ENCODE measurements at regions not wholly inside any gene's neighbourhood (a gene's known extent, or its start where the extent isn't known, plus 50 kb on each side); places are given as distances from the start of the nearest gene placed in this dataset.

DNA sequence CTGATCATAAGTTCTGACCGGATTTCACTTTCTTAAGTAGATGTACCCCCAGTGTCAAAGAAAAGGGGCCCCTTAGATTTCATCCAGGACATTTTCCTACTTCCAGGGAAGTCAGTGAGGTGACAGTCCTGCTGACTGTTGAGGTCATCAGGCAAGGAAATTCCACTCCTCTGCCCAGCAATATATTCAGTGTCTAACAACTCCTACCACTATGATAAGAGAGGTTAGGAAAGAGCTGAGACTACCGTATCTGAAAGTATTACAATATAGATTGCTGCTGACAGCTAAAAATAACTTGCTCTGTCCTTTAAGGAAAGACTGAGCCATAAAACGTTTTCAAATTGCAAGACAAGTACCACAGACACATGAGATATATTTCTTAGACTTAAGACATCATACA, 325.1 kb downstream of the EFNB2 start:
- no peaks in the 10 kb centered on the region for H3F3A ChIP-seq (ENCODE audit: insufficient read depth)
- no peaks in the 10 kb centered on the region for H4K20me1 ChIP-seq (ENCODE audit: insufficient read depth)
- H3K79me2 ChIP-seq (ENCODE audit: insufficient read depth) = no peaks in the 10 kb centered on the region
- H3K4me3 ChIP-seq = no peak overlapping the region
- H3K4me2 ChIP-seq (ENCODE audit: unreplicated experiment) = no peak overlapping the region
- no peaks in the 10 kb centered on the region for H3K9me2 ChIP-seq (ENCODE audit: insufficient read depth)
- no peaks in the 10 kb centered on the region for H3K27me3 ChIP-seq (replicated peaks; ENCODE audit: insufficient read depth)
- no peaks in the 10 kb centered on the region for H3K36me3 ChIP-seq (ENCODE audit: low read depth)
- H3K9ac ChIP-seq = no peak overlapping the region
- no peaks in the 10 kb centered on the region for H3K9me3 ChIP-seq (ENCODE audit: low read depth)
- no peak overlapping the region for H3K27ac ChIP-seq
- no peak overlapping the region for H2AFZ ChIP-seq
- DNase-seq = no peak
- H3K4me1 ChIP-seq (ENCODE audit: insufficient read depth) = no peaks in the 10 kb centered on the region
- in situ Hi-C loops (cut with MboI) = no loop called here
- no peak for TF ChIP-seq EZH2phosphoT487 (IDR thresholded peaks at IDR 0.05; ENCODE audit: insufficient read depth, low read depth)
- no peak for TF ChIP-seq EZH2 (IDR thresholded peaks at IDR 0.05; ENCODE audit: insufficient read depth, poor library complexity, severe bottlenecking)
- WGBS, 2 experiments (ENCODE audit: low coverage in 1 of 2, low lambda C conversion rate in 2 of 2, missing lambda C conversion rate in 2 of 2) = 46 to 57% methylated on average over 3 of the region's 3 CpGs

DNA sequence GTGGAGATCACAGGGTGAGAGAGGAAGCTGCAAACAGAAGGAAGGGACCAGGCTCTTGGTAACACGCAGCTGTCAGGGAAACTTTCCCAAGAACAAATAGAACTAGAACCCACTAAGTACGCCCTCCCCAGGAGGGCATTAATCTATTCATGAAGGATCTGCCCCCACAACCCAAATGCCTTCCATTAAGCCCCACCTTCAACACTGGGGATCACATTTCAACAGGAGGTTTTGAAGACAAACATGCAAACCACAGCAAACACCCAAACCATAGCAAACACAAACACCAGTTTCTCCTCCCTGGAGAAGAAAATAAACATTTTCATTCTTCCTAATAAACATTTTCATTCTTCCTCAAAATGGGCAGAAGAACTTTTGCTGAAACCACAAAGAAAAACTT, 329.6 kb downstream of the EFNB2 start:
- H3K27me3 ChIP-seq (replicated peaks; ENCODE audit: insufficient read depth) = no peaks in the 10 kb centered on the region
- H3K9ac ChIP-seq = no peak overlapping the region
- H2AFZ ChIP-seq = no peak overlapping the region
- in situ Hi-C loops (cut with MboI) = no loop called here
- WGBS, 2 experiments (ENCODE audit: low coverage in 1 of 2, low lambda C conversion rate in 2 of 2, missing lambda C conversion rate in 2 of 2) = 61 to 65% methylated on average over 2 of the region's 2 CpGs
- H3K9me3 ChIP-seq (ENCODE audit: low read depth) = no peaks in the 10 kb centered on the region
- 0 out of 2 replicates have a peak, but pooled peaks cover 3% of the 10 kb centered on the region for H3K9me2 ChIP-seq (ENCODE audit: insufficient read depth)
- no peaks in the 10 kb centered on the region for H3K4me1 ChIP-seq (ENCODE audit: insufficient read depth)
- no peaks in the 10 kb centered on the region for H3K79me2 ChIP-seq (ENCODE audit: insufficient read depth)
- H4K20me1 ChIP-seq (ENCODE audit: insufficient read depth) = no peaks in the 10 kb centered on the region
- no peak overlapping the region for H3K4me2 ChIP-seq (ENCODE audit: unreplicated experiment)
- H3K4me3 ChIP-seq = no peak overlapping the region
- TF ChIP-seq EZH2 (IDR thresholded peaks at IDR 0.05; ENCODE audit: insufficient read depth, poor library complexity, severe bottlenecking) (no peak), EZH2phosphoT487 (IDR thresholded peaks at IDR 0.05; ENCODE audit: insufficient read depth, low read depth) (no peak)
- H3K36me3 ChIP-seq (ENCODE audit: low read depth) = no peaks in the 10 kb centered on the region
- no peak for DNase-seq
- no peak overlapping the region for H3K27ac ChIP-seq
- H3F3A ChIP-seq (ENCODE audit: insufficient read depth) = no peaks in the 10 kb centered on the region

- 89 to 96% methylated on average over 1 of the region's 1 CpG for WGBS, 2 experiments (ENCODE audit: low coverage in 1 of 2, low lambda C conversion rate in 2 of 2, missing lambda C conversion rate in 2 of 2)
- in situ Hi-C loops (cut with MboI) = no loop called here
- Histone ChIP-seq H3K4me1 (ENCODE audit: insufficient read depth) (no peaks in the 10 kb centered on the region), H4K20me1 (ENCODE audit: insufficient read depth) (no peaks in the 10 kb centered on the region), H3F3A (ENCODE audit: insufficient read depth) (no peaks in the 10 kb centered on the region), H3K27ac (no peak overlapping the region), H2AFZ (no peak overlapping the region), H3K27me3 (replicated peaks; ENCODE audit: insufficient read depth) (no peaks in the 10 kb centered on the region), H3K9me2 (ENCODE audit: insufficient read depth) (no peaks in the 10 kb centered on the region), H3K4me2 (ENCODE audit: unreplicated experiment) (no peak overlapping the region), H3K79me2 (ENCODE audit: insufficient read depth) (no peaks in the 10 kb centered on the region), H3K4me3 (no peak overlapping the region), H3K9me3 (ENCODE audit: low read depth) (no peaks in the 10 kb centered on the region), H3K9ac (no peak overlapping the region), H3K36me3 (ENCODE audit: low read depth) (no peaks in the 10 kb centered on the region)
- DNase-seq = no peak
- TF ChIP-seq EZH2 (IDR thresholded peaks at IDR 0.05; ENCODE audit: insufficient read depth, poor library complexity, severe bottlenecking) (no peak), EZH2phosphoT487 (IDR thresholded peaks at IDR 0.05; ENCODE audit: insufficient read depth, low read depth) (no peak)
These were observed 338.0 kb downstream of the EFNB2 start for GRCh38 chr13:106197496-106197895.

- peaks cover 7% of the 10 kb centered on the region; the same call in 1 of the 2 replicates for H3F3A ChIP-seq (ENCODE audit: insufficient read depth)
- WGBS, 2 experiments (ENCODE audit: low coverage in 1 of 2, low lambda C conversion rate in 2 of 2, missing lambda C conversion rate in 2 of 2) = 74 to 76% methylated on average over 5 of the region's 5 CpGs
- no peak for TF ChIP-seq EZH2 (IDR thresholded peaks at IDR 0.05; ENCODE audit: insufficient read depth, poor library complexity, severe bottlenecking)
- no peak for TF ChIP-seq EZH2phosphoT487 (IDR thresholded peaks at IDR 0.05; ENCODE audit: insufficient read depth, low read depth)
- no peaks in the 10 kb centered on the region for H3K36me3 ChIP-seq (ENCODE audit: low read depth)
- H3K27me3 ChIP-seq (replicated peaks; ENCODE audit: insufficient read depth) = no peaks in the 10 kb centered on the region
- no peak overlapping the region for H3K9ac ChIP-seq
- in situ Hi-C loops (cut with MboI) = no loop called here
- H3K9me3 ChIP-seq (ENCODE audit: low read depth) = no peaks in the 10 kb centered on the region
- H3K4me3 ChIP-seq = no peak overlapping the region
- DNase-seq = no peak
- no peaks in the 10 kb centered on the region for H4K20me1 ChIP-seq (ENCODE audit: insufficient read depth)
- H3K79me2 ChIP-seq (ENCODE audit: insufficient read depth) = no peaks in the 10 kb centered on the region
- H3K9me2 ChIP-seq (ENCODE audit: insufficient read depth) = peaks cover 4% of the 10 kb centered on the region; the same call in 1 of the 2 replicates
- H2AFZ ChIP-seq = no peak overlapping the region
- 0 out of 2 replicates have a peak, but pooled peaks cover 4% of the 10 kb centered on the region for H3K4me1 ChIP-seq (ENCODE audit: insufficient read depth)
- H3K27ac ChIP-seq = no peak overlapping the region
- H3K4me2 ChIP-seq (ENCODE audit: unreplicated experiment) = no peak overlapping the region
These were observed 347.9 kb downstream of the EFNB2 start for GRCh38 chr13:106187501-106188095.
